B cell (primary cell): ENCODE measurements at regions not wholly inside any gene's neighbourhood (a gene's known extent, or its start where the extent isn't known, plus 50 kb on each side); places are given as distances from the start of the nearest gene placed in this dataset.

Experiments used
- ATAC-seq: fragments of 200-7000 bp; cut with Tn5 transposase; one replicate; pipeline ENCODE4 v1.10.0; 2021; ENCODE audit warnings: low read depth, mild to moderate bottlenecking, moderate number of reproducible peaks, moderate library complexity
- CTCF ChIA-PET: fragments of 350-600 bp; sonication (Branson Sonifier 250); formaldehyde crosslinking; loops from one replicate; lab custom pipeline; 2021; ENCODE audit warnings: antibody characterized with exemption, inconsistent platforms; lab: Charles Lee
- POLR2A ChIA-PET: fragments of 350-600 bp; sonication (Branson Sonifier 250); formaldehyde crosslinking; loops from one replicate; lab custom pipeline; 2021; ENCODE audit warnings: antibody characterized with exemption; lab: Charles Lee
- DNase-seq: peaks from one replicate; pipeline ENCODE4 v3.0.0; 2013
- H2AFZ ChIP-seq: 2 replicates; pipeline ENCODE4 v1.6.1; 2012; ENCODE audit warnings: mild to moderate bottlenecking, low read depth, low read length; ENCODE audit not compliant: insufficient read depth, poor library complexity, severe bottlenecking
- H3K27ac ChIP-seq, 2 donors: 1 replicate in 1 of 2; 2 replicates in 1 of 2; pipeline ENCODE4 v1.5.1; 2012 to 2013; ENCODE audit warnings: low read length in 2 of 2, mild to moderate bottlenecking in 2 of 2, moderate library complexity in 1 of 2
- H3K27me3 ChIP-seq, 4 experiments: fragments of 200-600 bp in 1 of 4; sonication (generic) in 1 of 4; replicated peaks in 1 of 4; 1 replicate in 2 of 4; 2 replicates in 2 of 4; pipeline versions ENCODE4 v1.6.1 to v1.7.0; 2013 to 2016; ENCODE audit warnings: low read length in 3 of 4, mild to moderate bottlenecking in 2 of 4, mixed read lengths in 1 of 4, moderate library complexity in 1 of 4; ENCODE audit not compliant: insufficient read depth in 4 of 4, control insufficient read depth in 3 of 4; ENCODE audit errors: control extremely low read depth in 1 of 4
- H3K36me3 ChIP-seq, 2 experiments: replicated peaks in 1 of 2; 1 replicate in 1 of 2; 2 replicates in 1 of 2; pipeline versions ENCODE4 v1.6.1 to v1.7.1; 2013; ENCODE audit warnings: low read length in 1 of 2; ENCODE audit not compliant: insufficient read depth in 2 of 2, control insufficient read depth in 1 of 2; ENCODE audit errors: control extremely low read depth in 1 of 2, extremely low read depth in 1 of 2
- H3K4me1 ChIP-seq, 2 donors: fragments of 200-600 bp in 1 of 2; sonication (generic) in 1 of 2; 1 replicate in 1 of 2; 2 replicates in 1 of 2; pipeline versions ENCODE4 v1.5.1 to v1.6.1; 2013 to 2017; ENCODE audit warnings: low read length in 2 of 2; ENCODE audit not compliant: control insufficient read depth in 2 of 2, insufficient read depth in 2 of 2
- H3K4me2 ChIP-seq: replicated peaks from 2 replicates; pipeline ENCODE3; 2012; ENCODE audit warnings: mild to moderate bottlenecking, low read depth, low read length; ENCODE audit not compliant: poor library complexity, severe bottlenecking
- H3K4me3 ChIP-seq, 5 experiments: fragments of 200-600 bp in 1 of 5; sonication (generic) in 1 of 5; 1 replicate in 3 of 5; 2 replicates in 2 of 5; pipeline versions ENCODE4 v1.5.1 to v1.7.0; 2011 to 2016; ENCODE audit warnings: low read length in 4 of 5, mild to moderate bottlenecking in 4 of 5, low read depth in 2 of 5, control low read depth in 1 of 5, moderate library complexity in 1 of 5; ENCODE audit not compliant: insufficient read depth in 1 of 5; ENCODE audit errors: control extremely low read depth in 1 of 5, extremely low read depth in 1 of 5
- H3K79me2 ChIP-seq: fragments of 200-600 bp; sonication (generic); one replicate; pipeline ENCODE4 v1.6.0; 2016; ENCODE audit warnings: low read length; ENCODE audit not compliant: control insufficient read depth, insufficient read depth
- H3K9ac ChIP-seq: fragments of 200-600 bp; sonication (generic); 2 replicates; pipeline ENCODE4 v1.6.1; 2017; ENCODE audit warnings: mild to moderate bottlenecking, low read length, moderate library complexity
- H3K9me3 ChIP-seq, 3 donors: one replicate each; pipeline versions ENCODE4 v1.6.1 to v1.7.1; 2013; ENCODE audit warnings: low read length in 2 of 3; ENCODE audit not compliant: control insufficient read depth in 2 of 3, insufficient read depth in 1 of 3; ENCODE audit errors: control extremely low read depth in 1 of 3
- H4K20me1 ChIP-seq: 2 replicates; pipeline ENCODE4 v1.6.0; 2012; ENCODE audit warnings: mild to moderate bottlenecking, low read length; ENCODE audit not compliant: insufficient read depth, control insufficient read depth, poor library complexity, severe bottlenecking
- H3K27ac Mint-ChIP-seq: one replicate; pipeline ENCODE4 v1.8.0; 2021; ENCODE audit warnings: mixed read lengths
- H3K27me3 Mint-ChIP-seq: one replicate; pipeline ENCODE4 v1.8.0; 2021; ENCODE audit warnings: mixed read lengths
- H3K4me1 Mint-ChIP-seq: one replicate; pipeline ENCODE4 v1.8.0; 2021; ENCODE audit warnings: mixed read lengths
- H3K4me3 Mint-ChIP-seq: one replicate; pipeline ENCODE4 v1.8.0; 2021; ENCODE audit warnings: mixed read lengths
- H3K9me3 Mint-ChIP-seq: one replicate; pipeline ENCODE4 v1.8.0; 2022; ENCODE audit warnings: mixed read lengths; ENCODE audit not compliant: insufficient read depth
- EZH2 ChIP-seq: IDR thresholded peaks from 2 replicates; pipeline ENCODE4 v1.6.1; 2012; ENCODE audit warnings: borderline replicate concordance, low read depth, mild to moderate bottlenecking, moderate library complexity, low read length; ENCODE audit not compliant: insufficient read depth, poor library complexity, severe bottlenecking
- WGBS: methylation state at CpG from one replicate; pipeline ENCODE4 v1.1.5; 2013; ENCODE audit warnings: missing lambda C conversion rate; ENCODE audit not compliant: insufficient coverage; 5-methylcytosine and 5-hydroxymethylcytosine counted together
- intact Hi-C: fragments of 100-400 bp; cut with micrococcal nuclease; formaldehyde crosslinking; loops from one replicate; pipeline ENCODE4 v1.10.0; 2022
- TF ChIP-seq, protein P1 (sequence below): fragments of 200-600 bp; IDR thresholded peaks from one replicate; pipeline ENCODE4 v1.8.0; 2022; ENCODE audit warnings: antibody characterized with exemption, mild to moderate bottlenecking

DNA sequence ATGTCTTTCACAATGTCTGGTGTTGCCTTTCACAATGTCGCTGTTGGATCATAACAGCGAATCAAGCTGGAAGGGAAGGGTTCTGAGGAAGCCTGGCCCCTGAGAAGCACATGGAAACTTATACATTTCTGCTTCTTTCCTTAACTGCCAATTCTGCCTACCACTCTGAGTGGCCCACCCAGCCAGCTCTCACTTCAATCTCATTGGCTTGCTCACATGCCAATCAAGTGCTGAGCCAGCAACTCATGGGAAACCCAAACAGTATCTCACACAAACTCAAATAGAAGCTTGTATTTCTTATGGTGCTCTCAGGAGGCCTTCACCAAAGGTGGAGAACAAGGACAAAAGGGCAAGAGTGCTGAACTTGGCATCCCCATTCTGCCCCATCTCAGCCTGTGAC lies 117.4 kb upstream of the GPR26 start:
- ATAC-seq, result no peak

DNA sequence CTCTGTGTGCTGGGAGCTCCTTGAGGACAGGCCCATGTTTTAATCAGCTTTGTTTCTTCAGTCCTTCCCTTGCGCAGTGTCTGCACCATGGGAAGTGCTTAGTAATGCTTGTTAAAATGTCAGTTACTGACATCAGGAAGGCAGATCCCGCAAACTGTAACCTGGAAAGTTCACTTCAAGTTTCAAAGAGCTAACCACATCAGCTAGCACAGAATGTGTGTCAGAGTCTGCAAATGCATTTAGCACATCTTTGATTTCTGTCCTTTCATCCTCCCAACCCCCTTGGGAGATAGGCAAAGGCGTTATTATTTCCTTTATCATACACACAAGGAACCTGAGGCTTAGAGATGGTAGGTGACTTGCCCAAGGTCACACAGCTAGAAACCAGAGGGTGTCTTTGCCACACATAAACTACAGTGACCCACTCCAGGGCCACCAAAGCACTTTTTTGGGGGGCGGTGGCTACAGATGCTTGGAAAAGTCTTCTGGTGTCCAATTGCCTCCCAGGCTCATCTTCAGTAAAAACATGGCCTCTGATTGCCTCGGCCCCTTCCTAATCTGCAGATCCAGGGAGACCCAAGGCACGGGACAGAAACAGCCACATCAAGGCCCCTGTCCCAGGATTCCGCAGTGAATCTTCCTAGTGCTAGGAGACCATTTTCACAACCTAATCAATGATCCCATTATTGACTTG lies 116.2 kb upstream of the GPR26 start:
- 90% methylated on average over 5 of the region's 7 CpGs for WGBS
- Histone ChIP-seq H3K27ac (no peak overlapping the region), H3K9me3 (no peaks in the 10 kb centered on the region), H2AFZ (no peak overlapping the region), H3K4me1 (no peaks in the 10 kb centered on the region), H3K36me3 (no peaks in the 10 kb centered on the region), H3K4me2 (no peak overlapping the region), H3K79me2 (no peaks in the 10 kb centered on the region), H4K20me1 (no peaks in the 10 kb centered on the region), H3K9ac (no peak overlapping the region), H3K4me3 (no peak overlapping the region), H3K27me3 (no peaks in the 10 kb centered on the region)
- Mint-ChIP-seq H3K27ac (no peak overlapping the region), H3K4me3 (no peak overlapping the region), H3K4me1 (no peaks in the 10 kb centered on the region), H3K9me3 (peaks cover 4% of the 10 kb centered on the region), H3K27me3 (peaks cover 6% of the 10 kb centered on the region)
- intact Hi-C loops, result loop anchor here (10.0 kb wide), 1 partner anchor 1205 kb away; no protein-coding TSS in a partner anchor
- no peak for TF ChIP-seq EZH2
- TF ChIP-seq, protein P1, sequence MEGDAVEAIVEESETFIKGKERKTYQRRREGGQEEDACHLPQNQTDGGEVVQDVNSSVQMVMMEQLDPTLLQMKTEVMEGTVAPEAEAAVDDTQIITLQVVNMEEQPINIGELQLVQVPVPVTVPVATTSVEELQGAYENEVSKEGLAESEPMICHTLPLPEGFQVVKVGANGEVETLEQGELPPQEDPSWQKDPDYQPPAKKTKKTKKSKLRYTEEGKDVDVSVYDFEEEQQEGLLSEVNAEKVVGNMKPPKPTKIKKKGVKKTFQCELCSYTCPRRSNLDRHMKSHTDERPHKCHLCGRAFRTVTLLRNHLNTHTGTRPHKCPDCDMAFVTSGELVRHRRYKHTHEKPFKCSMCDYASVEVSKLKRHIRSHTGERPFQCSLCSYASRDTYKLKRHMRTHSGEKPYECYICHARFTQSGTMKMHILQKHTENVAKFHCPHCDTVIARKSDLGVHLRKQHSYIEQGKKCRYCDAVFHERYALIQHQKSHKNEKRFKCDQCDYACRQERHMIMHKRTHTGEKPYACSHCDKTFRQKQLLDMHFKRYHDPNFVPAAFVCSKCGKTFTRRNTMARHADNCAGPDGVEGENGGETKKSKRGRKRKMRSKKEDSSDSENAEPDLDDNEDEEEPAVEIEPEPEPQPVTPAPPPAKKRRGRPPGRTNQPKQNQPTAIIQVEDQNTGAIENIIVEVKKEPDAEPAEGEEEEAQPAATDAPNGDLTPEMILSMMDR, result no peak
- POLR2A ChIA-PET, result no interaction called here
- DNase-seq, result no peak
- no peak for ATAC-seq
- CTCF ChIA-PET, result interaction anchor here (1.2 kb wide), 1 partner anchor 10 kb away, joined by 3 read pairs; no protein-coding TSS in a partner anchor

More for the DNA sequence above, 117.4 kb upstream of the GPR26 start:
- intact Hi-C loops, result no loop called here
- no peaks in the 10 kb centered on the region for H4K20me1 ChIP-seq
- peaks cover 5% of the 10 kb centered on the region for H3K9me3 Mint-ChIP-seq
- no peak overlapping the region for H3K27ac ChIP-seq
- no peak overlapping the region for H3K27ac Mint-ChIP-seq
- H3K79me2 ChIP-seq, result no peaks in the 10 kb centered on the region
- H2AFZ ChIP-seq, result no peak overlapping the region
- no peak for DNase-seq
- H3K9me3 ChIP-seq, result peaks cover 0 to 5% (median 0%) of the 10 kb centered on the region in 3 donors
- no peaks in the 10 kb centered on the region for H3K4me1 ChIP-seq
- no peak overlapping the region for H3K4me3 ChIP-seq
- no peak overlapping the region for H3K4me3 Mint-ChIP-seq
- peaks cover under 1% of the 10 kb centered on the region for H3K27me3 Mint-ChIP-seq
- WGBS, result 100% methylated on average over 1 of the region's 2 CpGs
- ChIA-PET POLR2A (no interaction called here), CTCF (no interaction called here)
- no peaks in the 10 kb centered on the region for H3K36me3 ChIP-seq
- H3K27me3 ChIP-seq, result no peaks in the 10 kb centered on the region
- H3K4me2 ChIP-seq, result no peak overlapping the region
- no peak for TF ChIP-seq EZH2
- TF ChIP-seq, protein P1, result no peak
- H3K4me1 Mint-ChIP-seq, result no peaks in the 10 kb centered on the region
- H3K9ac ChIP-seq, result no peak overlapping the region
